ENCODE measurements at regions not wholly inside any gene's neighbourhood (a gene's known extent, or its start where the extent isn't known, plus 50 kb on each side); places are given as distances from the start of the nearest gene placed in this dataset.
A peak's percentile ranks its signal among the peaks of the same experiment; 100 is the strongest.

- TF ChIP-seq ZNF205 (CRISPR knock-in tag; IDR thresholded peaks at IDR 0.05) (no peak), TEAD2 (CRISPR knock-in tag; IDR thresholded peaks at IDR 0.05) (no peak)
These were observed 554.7 kb upstream of the SLC35B3 start (continued) for GRCh38 chr6:8990075-8990474.

- Histone ChIP-seq H2AFZ (ENCODE audit: low read length) (no peak overlapping the region), H3K36me3 (replicated peaks in 1 of 2; ENCODE audit: control insufficient read depth in 1 of 2, insufficient read depth in 2 of 2, low read length in 2 of 2) (no peaks in the 10 kb centered on the region), H3K79me2 (ENCODE audit: insufficient read depth, low read length) (no peaks in the 10 kb centered on the region), H3K27me3 (ENCODE audit: control insufficient read depth in 1 of 2, insufficient read depth in 2 of 2, low read length in 2 of 2) (no peaks in the 10 kb centered on the region), H3K9me3 (ENCODE audit: low read length) (no peaks in the 10 kb centered on the region), H3K4me2 (ENCODE audit: low read depth, low read length) (no peak overlapping the region), H3K4me1 (ENCODE audit: insufficient read depth, low read length) (no peaks in the 10 kb centered on the region), H3K9ac (ENCODE audit: insufficient read depth, low read depth, low read length) (no peak overlapping the region), H3K4me3 (replicated peaks in 1 of 3; ENCODE audit: insufficient read depth in 1 of 3, low read depth in 2 of 3, low read length in 3 of 3) (no peak overlapping the region), H4K20me1 (ENCODE audit: insufficient read depth, low read length) (no peaks in the 10 kb centered on the region), H3K27ac (ENCODE audit: extremely low read length, insufficient read depth, low read length) (no peak overlapping the region)
- ATAC-seq, result peak; percentile 99
- ChIA-PET CTCF (ENCODE audit: low intra/inter-chr PET ratio, low total read pairs) (interaction anchor here (0.8 to 2.5 kb wide), 4 partner anchors 430 to 1482 kb away, joined by 3 to 10 read pairs (median 6); no protein-coding TSS in a partner anchor), POLR2A (interaction anchor here (1.0 kb wide), 1 partner anchor 1451 kb away, joined by 3 read pairs; no protein-coding TSS in a partner anchor)
- intact Hi-C loops (cut with micrococcal nuclease; ENCODE audit: unreplicated experiment) (loop anchor here (1.0 kb wide), 2 partner anchors 430 to 1452 kb away; no protein-coding TSS in a partner anchor), in situ Hi-C loops (cut with HindIII; ENCODE audit: extremely low pct_ligation_motif_present, low pct_unique_long_range_greater_than_20kb) (loop anchor here (10.0 to 25.0 kb wide), 2 partner anchors 429 to 1452 kb away; no protein-coding TSS in a partner anchor)
- DNase-seq (ENCODE audit: low spot score), result peak; percentile 45
- no TSS peak for BruUV-seq (replicated peaks)
- WGBS (ENCODE audit: low lambda C conversion rate), result 2% methylated on average over 10 of the region's 10 CpGs
- peak; percentile 77 for FAIRE-seq
- TF ChIP-seq ZFP36 (IDR thresholded peaks at IDR 0.05; ENCODE audit: borderline replicate concordance, low read depth, low read length, partially characterized antibody) (peak; percentile 58), ARNT2 (CRISPR knock-in tag; IDR thresholded peaks at IDR 0.05; ENCODE audit: low read depth) (no peak), ZNF260 (CRISPR knock-in tag; IDR thresholded peaks at IDR 0.05; ENCODE audit: borderline replicate concordance, low read depth) (no peak), ZNF598 (CRISPR knock-in tag; IDR thresholded peaks at IDR 0.05; ENCODE audit: borderline replicate concordance) (0 out of 2 replicates have a peak, but pooled peaks have one; percentile 51), EZH2 (conservative IDR thresholded peaks at IDR 0.05; ENCODE audit: low read depth, low read length) (no peak), SPEN (CRISPR knock-in tag; IDR thresholded peaks at IDR 0.05; ENCODE audit: low read depth) (no peak), FOXA1 (IDR thresholded peaks at IDR 0.05) (no peak), FOXA1 (CRISPR knock-in tag; IDR thresholded peaks at IDR 0.05) (no peak), HOMEZ (CRISPR knock-in tag; IDR thresholded peaks at IDR 0.05; ENCODE audit: low read depth) (no peak), TEAD2 (CRISPR knock-in tag; IDR thresholded peaks at IDR 0.05) (no peak), SRY (CRISPR knock-in tag; IDR thresholded peaks at IDR 0.05) (no peak), SMC3 (IDR thresholded peaks at IDR 0.05; ENCODE audit: low read length) (peak; percentile 58), RNF2 (conservative IDR thresholded peaks at IDR 0.05; ENCODE audit: low read depth) (no peak), ZBTB33 (CRISPR knock-in tag; IDR thresholded peaks at IDR 0.05) (no peak)
- TF ChIP-seq, protein P1, sequence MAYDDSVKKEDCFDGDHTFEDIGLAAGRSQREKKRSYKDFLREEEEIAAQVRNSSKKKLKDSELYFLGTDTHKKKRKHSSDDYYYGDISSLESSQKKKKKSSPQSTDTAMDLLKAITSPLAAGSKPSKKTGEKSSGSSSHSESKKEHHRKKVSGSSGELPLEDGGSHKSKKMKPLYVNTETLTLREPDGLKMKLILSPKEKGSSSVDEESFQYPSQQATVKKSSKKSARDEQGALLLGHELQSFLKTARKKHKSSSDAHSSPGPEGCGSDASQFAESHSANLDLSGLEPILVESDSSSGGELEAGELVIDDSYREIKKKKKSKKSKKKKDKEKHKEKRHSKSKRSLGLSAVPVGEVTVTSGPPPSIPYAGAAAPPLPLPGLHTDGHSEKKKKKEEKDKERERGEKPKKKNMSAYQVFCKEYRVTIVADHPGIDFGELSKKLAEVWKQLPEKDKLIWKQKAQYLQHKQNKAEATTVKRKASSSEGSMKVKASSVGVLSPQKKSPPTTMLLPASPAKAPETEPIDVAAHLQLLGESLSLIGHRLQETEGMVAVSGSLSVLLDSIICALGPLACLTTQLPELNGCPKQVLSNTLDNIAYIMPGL (CRISPR knock-in tag; IDR thresholded peaks at IDR 0.05; ENCODE audit: borderline replicate concordance in 1 of 2, low read depth in 1 of 2), result peak in 1 of 2 experiments; percentile 39; a peak in 1 of 4 replicates
- TF ChIP-seq, protein P2, sequence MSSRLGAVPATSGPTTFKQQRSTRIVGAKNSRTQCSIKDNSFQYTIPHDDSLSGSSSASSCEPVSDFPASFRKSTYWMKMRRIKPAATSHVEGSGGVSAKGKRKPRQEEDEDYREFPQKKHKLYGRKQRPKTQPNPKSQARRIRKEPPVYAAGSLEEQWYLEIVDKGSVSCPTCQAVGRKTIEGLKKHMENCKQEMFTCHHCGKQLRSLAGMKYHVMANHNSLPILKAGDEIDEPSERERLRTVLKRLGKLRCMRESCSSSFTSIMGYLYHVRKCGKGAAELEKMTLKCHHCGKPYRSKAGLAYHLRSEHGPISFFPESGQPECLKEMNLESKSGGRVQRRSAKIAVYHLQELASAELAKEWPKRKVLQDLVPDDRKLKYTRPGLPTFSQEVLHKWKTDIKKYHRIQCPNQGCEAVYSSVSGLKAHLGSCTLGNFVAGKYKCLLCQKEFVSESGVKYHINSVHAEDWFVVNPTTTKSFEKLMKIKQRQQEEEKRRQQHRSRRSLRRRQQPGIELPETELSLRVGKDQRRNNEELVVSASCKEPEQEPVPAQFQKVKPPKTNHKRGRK (CRISPR knock-in tag; IDR thresholded peaks at IDR 0.05), result no peak
These were observed 547.9 kb upstream of the SLC35B3 start for GRCh38 chr6:8983202-8983688.

Data from HepG2 (cell line).